ENCODE measurements at regions not wholly inside any gene's neighbourhood (a gene's known extent, or its start where the extent isn't known, plus 50 kb on each side); places are given as distances from the start of the nearest gene placed in this dataset.

DNA sequence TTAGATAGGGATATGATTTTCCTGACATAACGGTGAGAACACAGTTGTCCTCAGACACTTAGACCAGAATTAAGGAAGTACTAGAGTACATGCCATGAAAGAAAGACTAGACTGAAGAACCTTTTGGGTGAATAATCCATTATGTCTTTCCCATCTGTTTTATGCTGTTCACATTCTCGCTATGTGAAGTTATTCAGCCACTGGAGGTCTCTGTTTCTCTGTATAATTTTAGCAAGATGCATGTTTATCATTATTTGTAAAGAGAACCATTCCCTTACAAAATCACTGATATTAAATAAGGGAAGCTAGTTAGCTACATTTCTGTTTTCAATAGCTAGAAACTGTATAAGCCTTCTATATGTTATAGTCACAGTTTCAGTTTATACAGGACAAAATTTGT lies 391.9 kb downstream of the CD109 start:
- no peak overlapping the region for H3K4me3 Mint-ChIP-seq (ENCODE audit: unreplicated experiment)
- no peaks in the 10 kb centered on the region for H3K36me3 Mint-ChIP-seq (ENCODE audit: low read depth, unreplicated experiment)
- no peaks in the 10 kb centered on the region for H3K27me3 Mint-ChIP-seq (ENCODE audit: unreplicated experiment)
- no peak for DNase-seq (ENCODE audit: low spot score)
- H3K4me1 Mint-ChIP-seq (ENCODE audit: unreplicated experiment), result no peaks in the 10 kb centered on the region
- no peak overlapping the region for H3K27ac Mint-ChIP-seq (ENCODE audit: unreplicated experiment)
- TF ChIP-seq, protein P1, sequence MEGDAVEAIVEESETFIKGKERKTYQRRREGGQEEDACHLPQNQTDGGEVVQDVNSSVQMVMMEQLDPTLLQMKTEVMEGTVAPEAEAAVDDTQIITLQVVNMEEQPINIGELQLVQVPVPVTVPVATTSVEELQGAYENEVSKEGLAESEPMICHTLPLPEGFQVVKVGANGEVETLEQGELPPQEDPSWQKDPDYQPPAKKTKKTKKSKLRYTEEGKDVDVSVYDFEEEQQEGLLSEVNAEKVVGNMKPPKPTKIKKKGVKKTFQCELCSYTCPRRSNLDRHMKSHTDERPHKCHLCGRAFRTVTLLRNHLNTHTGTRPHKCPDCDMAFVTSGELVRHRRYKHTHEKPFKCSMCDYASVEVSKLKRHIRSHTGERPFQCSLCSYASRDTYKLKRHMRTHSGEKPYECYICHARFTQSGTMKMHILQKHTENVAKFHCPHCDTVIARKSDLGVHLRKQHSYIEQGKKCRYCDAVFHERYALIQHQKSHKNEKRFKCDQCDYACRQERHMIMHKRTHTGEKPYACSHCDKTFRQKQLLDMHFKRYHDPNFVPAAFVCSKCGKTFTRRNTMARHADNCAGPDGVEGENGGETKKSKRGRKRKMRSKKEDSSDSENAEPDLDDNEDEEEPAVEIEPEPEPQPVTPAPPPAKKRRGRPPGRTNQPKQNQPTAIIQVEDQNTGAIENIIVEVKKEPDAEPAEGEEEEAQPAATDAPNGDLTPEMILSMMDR (IDR thresholded peaks at IDR 0.05; ENCODE audit: unreplicated experiment), result no peak
- no peaks in the 10 kb centered on the region for H3K9me3 Mint-ChIP-seq (ENCODE audit: unreplicated experiment)

DNA sequence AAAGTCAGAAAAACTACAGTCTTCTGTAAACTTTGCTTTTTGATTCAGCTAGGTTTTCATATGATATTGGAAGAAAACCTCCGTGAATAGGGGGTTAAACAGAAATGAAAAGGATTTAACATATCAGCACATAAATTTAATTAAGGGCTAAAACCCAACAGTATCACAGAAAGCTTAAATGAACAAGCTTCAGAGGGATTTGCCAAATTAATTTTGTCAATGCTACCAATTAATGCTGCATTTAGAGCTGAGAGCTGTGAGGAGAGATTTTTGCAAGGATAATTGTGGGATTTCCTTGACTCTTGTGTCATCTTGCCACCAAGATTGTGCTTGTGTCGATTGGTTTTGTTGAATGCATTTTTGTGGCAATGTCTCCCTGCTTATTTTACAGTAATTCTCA lies 379.9 kb downstream of the CD109 start:
- peaks cover 4% of the 10 kb centered on the region for H3K4me1 Mint-ChIP-seq (ENCODE audit: unreplicated experiment)
- H3K27me3 Mint-ChIP-seq (ENCODE audit: unreplicated experiment), result no peaks in the 10 kb centered on the region

DNA sequence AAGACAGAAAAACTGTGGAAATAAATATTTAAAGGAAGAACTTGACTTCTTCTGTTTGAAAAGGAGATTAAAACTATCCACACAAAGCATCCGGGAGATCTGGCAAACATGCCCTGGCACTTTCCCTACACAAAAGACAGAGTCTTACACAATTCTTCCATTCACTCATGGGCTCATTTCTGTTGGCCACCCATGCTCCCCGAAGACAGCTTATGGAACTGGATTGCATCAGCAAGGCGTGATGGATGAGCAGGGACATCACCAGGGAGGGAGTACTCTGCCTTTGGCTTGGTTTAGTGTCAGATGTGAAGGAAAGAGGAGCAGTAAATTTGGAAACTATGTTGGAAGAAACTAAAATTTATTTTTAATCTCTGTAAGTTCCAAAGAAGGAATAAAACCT lies 379.3 kb downstream of the CD109 start:
- Mint-ChIP-seq H3K36me3 (ENCODE audit: low read depth, unreplicated experiment) (no peaks in the 10 kb centered on the region), H3K27me3 (ENCODE audit: unreplicated experiment) (no peaks in the 10 kb centered on the region), H3K4me1 (ENCODE audit: unreplicated experiment) (peaks cover 4% of the 10 kb centered on the region), H3K4me3 (ENCODE audit: unreplicated experiment) (no peak overlapping the region), H3K9me3 (ENCODE audit: unreplicated experiment) (no peaks in the 10 kb centered on the region), H3K27ac (ENCODE audit: unreplicated experiment) (no peak overlapping the region)
- TF ChIP-seq, protein P1 (IDR thresholded peaks at IDR 0.05; ENCODE audit: unreplicated experiment), result no peak
- no peak for DNase-seq (ENCODE audit: low spot score)

More for the DNA sequence above, 379.9 kb downstream of the CD109 start:
- Mint-ChIP-seq H3K9me3 (ENCODE audit: unreplicated experiment) (no peaks in the 10 kb centered on the region), H3K27ac (ENCODE audit: unreplicated experiment) (no peak overlapping the region), H3K4me3 (ENCODE audit: unreplicated experiment) (no peak overlapping the region), H3K36me3 (ENCODE audit: low read depth, unreplicated experiment) (no peaks in the 10 kb centered on the region)
- TF ChIP-seq, protein P1 (IDR thresholded peaks at IDR 0.05; ENCODE audit: unreplicated experiment), result no peak
- DNase-seq (ENCODE audit: low spot score), result no peak

DNA sequence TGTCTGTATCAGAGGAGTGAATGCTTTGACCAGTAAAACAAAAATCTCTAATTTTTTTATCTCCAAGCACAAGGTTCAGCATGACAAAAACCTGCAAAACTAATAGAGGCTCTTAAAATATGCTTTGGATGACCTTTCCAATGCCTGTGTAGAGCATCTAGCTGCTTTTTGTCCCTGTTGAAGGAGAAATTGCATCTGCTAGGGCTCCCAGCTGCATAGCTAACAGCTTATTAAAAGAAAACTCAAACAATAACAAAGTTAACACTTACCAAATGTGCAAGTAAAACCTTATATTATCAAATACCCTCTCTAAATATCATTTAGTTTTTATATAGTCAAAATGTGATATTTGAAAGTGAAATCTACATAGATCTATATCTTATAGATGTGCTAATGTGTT lies 378.6 kb downstream of the CD109 start:
- Mint-ChIP-seq H3K27me3 (ENCODE audit: unreplicated experiment) (no peaks in the 10 kb centered on the region), H3K27ac (ENCODE audit: unreplicated experiment) (no peak overlapping the region), H3K9me3 (ENCODE audit: unreplicated experiment) (no peaks in the 10 kb centered on the region), H3K36me3 (ENCODE audit: low read depth, unreplicated experiment) (no peaks in the 10 kb centered on the region), H3K4me3 (ENCODE audit: unreplicated experiment) (no peak overlapping the region), H3K4me1 (ENCODE audit: unreplicated experiment) (peaks cover 10% of the 10 kb centered on the region)
- no peak for DNase-seq (ENCODE audit: low spot score)
- TF ChIP-seq, protein P1 (IDR thresholded peaks at IDR 0.05; ENCODE audit: unreplicated experiment), result no peak

DNA sequence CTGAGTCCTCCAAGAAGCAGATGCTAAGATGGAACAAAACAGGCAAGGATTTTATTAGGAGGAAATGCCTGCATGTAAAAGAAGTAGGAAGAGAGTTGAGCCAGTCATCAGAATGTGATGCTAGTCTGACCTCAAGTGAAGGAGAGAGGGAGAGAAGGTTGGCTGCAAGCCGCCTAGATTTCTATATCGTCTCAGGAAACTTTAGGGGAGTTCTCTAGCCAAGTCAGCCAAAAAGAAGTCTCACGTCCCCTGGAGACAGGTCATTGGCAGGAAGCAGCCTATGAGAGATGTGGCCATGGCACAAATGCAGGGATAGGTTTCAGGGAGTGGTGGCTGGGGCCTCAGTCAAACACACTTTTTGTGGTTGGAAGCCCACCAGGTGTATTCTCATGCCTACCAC lies 378.0 kb downstream of the CD109 start:
- H3K27ac Mint-ChIP-seq (ENCODE audit: unreplicated experiment), result no peak overlapping the region

More for the DNA sequence above, 378.0 kb downstream of the CD109 start:
- H3K27me3 Mint-ChIP-seq (ENCODE audit: unreplicated experiment), result peaks cover 2% of the 10 kb centered on the region
- H3K4me1 Mint-ChIP-seq (ENCODE audit: unreplicated experiment), result peaks cover 14% of the 10 kb centered on the region
- no peak overlapping the region for H3K4me3 Mint-ChIP-seq (ENCODE audit: unreplicated experiment)
- TF ChIP-seq, protein P1 (IDR thresholded peaks at IDR 0.05; ENCODE audit: unreplicated experiment), result no peak
- H3K9me3 Mint-ChIP-seq (ENCODE audit: unreplicated experiment), result no peaks in the 10 kb centered on the region
- H3K36me3 Mint-ChIP-seq (ENCODE audit: low read depth, unreplicated experiment), result no peaks in the 10 kb centered on the region
- no peak for DNase-seq (ENCODE audit: low spot score)

Data from endothelial cell (in vitro differentiated cells).